Transverse colon (tissue), 4 donors: ENCODE measurements at regions not wholly inside any gene's neighbourhood (a gene's known extent, or its start where the extent isn't known, plus 50 kb on each side); places are given as distances from the start of the nearest gene placed in this dataset.

ENCODE experiments used
- DNase-seq: peaks from one replicate; pipeline ENCODE4 v3.0.0-alpha.2; 2019
- H3K27ac ChIP-seq, 4 donors: fragments of 200-600 bp; sonication (generic); 2 replicates each; pipeline ENCODE4 v1.5.1; 2016 to 2018; ENCODE audit warnings: inconsistent platforms in 4 of 4
- H3K27me3 ChIP-seq: fragments of 200-600 bp; sonication (generic); 2 replicates; pipeline ENCODE4 v1.5.1; 2017; ENCODE audit warnings: inconsistent platforms
- H3K36me3 ChIP-seq, 4 donors: fragments of 200-600 bp; sonication (generic); 2 replicates each; pipeline ENCODE4 v1.5.1; 2017 to 2019; ENCODE audit warnings: inconsistent platforms in 4 of 4
- H3K4me1 ChIP-seq, 4 donors: fragments of 200-600 bp; sonication (generic); 2 replicates each; pipeline ENCODE4 v1.5.1; 2017 to 2020; ENCODE audit warnings: inconsistent platforms in 4 of 4
- H3K4me3 ChIP-seq, 4 donors: fragments of 200-600 bp; sonication (generic); 1 replicate in 1 of 4; 2 replicates in 3 of 4; pipeline versions ENCODE4 v1.5.1 to v1.6.1; 2017 to 2019; ENCODE audit warnings: inconsistent platforms in 4 of 4
- H3K9me3 ChIP-seq, 2 donors: fragments of 200-600 bp; sonication (generic); 2 replicates each; pipeline ENCODE4 v1.5.1; 2017 to 2019; ENCODE audit warnings: inconsistent platforms in 2 of 2
- CTCF ChIP-seq, 5 experiments: fragments of 200-600 bp in 3 of 5; fragments of 450-650 bp in 2 of 5; sonication (generic) in 3 of 5; IDR thresholded peaks; 1 replicate in 2 of 5; 2 replicates in 3 of 5; pipeline ENCODE4 v1.5.1; 2016 to 2017; ENCODE audit warnings: antibody characterized with exemption in 5 of 5, inconsistent platforms in 3 of 5, mild to moderate bottlenecking in 2 of 5, moderate library complexity in 1 of 5
- EP300 ChIP-seq: sonication (generic); formaldehyde crosslinking; IDR thresholded peaks from one replicate; pipeline ENCODE4 v1.6.1; 2017; ENCODE audit warnings: antibody characterized with exemption, low read depth
- POLR2A ChIP-seq: fragments of 450-650 bp; IDR thresholded peaks from one replicate; pipeline ENCODE4 v1.6.1; 2016; ENCODE audit warnings: antibody characterized with exemption, mild to moderate bottlenecking, moderate library complexity
- POLR2AphosphoS5 ChIP-seq, 3 donors: sonication (generic); formaldehyde crosslinking; IDR thresholded peaks; one replicate each; pipeline ENCODE4 v1.6.1; 2016; ENCODE audit warnings: antibody characterized with exemption in 3 of 3
- WGBS, 2 donors: methylation state at CpG; one replicate each; pipeline ENCODE4 v1.1.5; 2018; ENCODE audit warnings: low coverage in 1 of 2; 5-methylcytosine and 5-hydroxymethylcytosine counted together
- in situ Hi-C, 4 donors: fragments of 200-750 bp; cut with MboI; loops; one replicate each; pipeline versions ENCODE4 v1.15.0 to v1.15.1; 2017; ENCODE audit warnings: low sequenced_read_pairs in 3 of 4, low pct_ligation_motif_present in 1 of 4, low pct_unique_long_range_greater_than_20kb in 1 of 4
- intact Hi-C: fragments of 100-400 bp; cut with DNase I; formaldehyde crosslinking; loops from one replicate; pipeline ENCODE4 v1.15.1; 2023; ENCODE audit warnings: low total_unique reads

- Histone ChIP-seq H3K36me3 (no peaks in the 10 kb centered on the region), H3K27ac (no peak overlapping the region), H3K9me3 (peaks cover 0 to 4% of the 10 kb centered on the region in 2 donors), H3K4me1 (no peaks in the 10 kb centered on the region), H3K4me3 (no peak overlapping the region), H3K27me3 (peaks cover 17% of the 10 kb centered on the region)
- in situ Hi-C loops (no loop called here), intact Hi-C loops (no loop called here)
- no peak for DNase-seq
- no peak for TF ChIP-seq POLR2AphosphoS5 (IDR thresholded peaks at IDR 0.05)
- no peak for TF ChIP-seq POLR2A
- no peak for TF ChIP-seq EP300
- TF ChIP-seq CTCF (IDR thresholded peaks at IDR 0.05): no peak
- WGBS, 2 donors: 62 to 75% methylated on average over 3 to 20 of the region's 20 CpGs
These were observed 1021.2 kb downstream of the TBC1D22A start for GRCh38 chr22:47783433-47784366.

GRCh38 chr22:47782328-47783075 is 1020.1 kb downstream of the TBC1D22A start:
- TF ChIP-seq CTCF (IDR thresholded peaks at IDR 0.05) (no peak), POLR2AphosphoS5 (IDR thresholded peaks at IDR 0.05) (no peak), POLR2A (no peak), EP300 (no peak)
- no peaks in the 10 kb centered on the region for H3K4me1 ChIP-seq
- no peaks in the 10 kb centered on the region for H3K36me3 ChIP-seq
- DNase-seq: no peak
- 79 to 80% methylated on average over 11 to 14 of the region's 15 CpGs for WGBS, 2 donors
- H3K9me3 ChIP-seq: peaks cover 0 to 4% of the 10 kb centered on the region in 2 donors
- in situ Hi-C loops (no loop called here), intact Hi-C loops (no loop called here)
- peaks cover 17% of the 10 kb centered on the region for H3K27me3 ChIP-seq
- no peak overlapping the region for H3K27ac ChIP-seq
- H3K4me3 ChIP-seq: no peak overlapping the region

GRCh38 chr22:47781427-47782111 is 1019.1 kb downstream of the TBC1D22A start:
- intact Hi-C loops: no loop called here
- no peaks in the 10 kb centered on the region for H3K36me3 ChIP-seq
- no peak for DNase-seq
- WGBS, 2 donors: 92% methylated on average over 5 to 20 of the region's 20 CpGs
- no peaks in the 10 kb centered on the region for H3K4me1 ChIP-seq
- H3K4me3 ChIP-seq: no peak overlapping the region
- in situ Hi-C loops: no loop called here
- no peak overlapping the region for H3K27ac ChIP-seq
- peaks cover 14% of the 10 kb centered on the region for H3K27me3 ChIP-seq
- H3K9me3 ChIP-seq: peaks cover 0 to 4% of the 10 kb centered on the region in 2 donors
- TF ChIP-seq POLR2A: no peak
- no peak for TF ChIP-seq EP300
- no peak for TF ChIP-seq CTCF (IDR thresholded peaks at IDR 0.05)
- no peak for TF ChIP-seq POLR2AphosphoS5 (IDR thresholded peaks at IDR 0.05)

GRCh38 chr22:47781024-47781423 is 1018.6 kb downstream of the TBC1D22A start:
- Histone ChIP-seq H3K9me3 (peaks cover 0 to 4% of the 10 kb centered on the region in 2 donors), H3K4me1 (no peaks in the 10 kb centered on the region), H3K4me3 (no peak overlapping the region), H3K27me3 (peaks cover 8% of the 10 kb centered on the region), H3K36me3 (no peaks in the 10 kb centered on the region), H3K27ac (no peak overlapping the region)
- no peak for TF ChIP-seq POLR2AphosphoS5 (IDR thresholded peaks at IDR 0.05)
- TF ChIP-seq CTCF (IDR thresholded peaks at IDR 0.05): no peak
- no peak for TF ChIP-seq POLR2A
- TF ChIP-seq EP300: no peak
- DNase-seq: no peak
- in situ Hi-C loops: no loop called here
- intact Hi-C loops: no loop called here
- 89% methylated on average over 12 of the region's 12 CpGs; no CpG with 5 or more reads in 1 of the 2 donors for WGBS, 2 donors
